HG02763 (cell line): ENCODE measurements at regions not wholly inside any gene's neighbourhood (a gene's known extent, or its start where the extent isn't known, plus 50 kb on each side); places are given as distances from the start of the nearest gene placed in this dataset.

ENCODE experiments used
- ATAC-seq: cut with Tn5 transposase; IDR thresholded peaks from one replicate; pipeline ENCODE4 v1.9.1; 2021; ENCODE audit warnings: mild to moderate bottlenecking, moderate library complexity; ENCODE audit not compliant: unreplicated experiment

DNA sequence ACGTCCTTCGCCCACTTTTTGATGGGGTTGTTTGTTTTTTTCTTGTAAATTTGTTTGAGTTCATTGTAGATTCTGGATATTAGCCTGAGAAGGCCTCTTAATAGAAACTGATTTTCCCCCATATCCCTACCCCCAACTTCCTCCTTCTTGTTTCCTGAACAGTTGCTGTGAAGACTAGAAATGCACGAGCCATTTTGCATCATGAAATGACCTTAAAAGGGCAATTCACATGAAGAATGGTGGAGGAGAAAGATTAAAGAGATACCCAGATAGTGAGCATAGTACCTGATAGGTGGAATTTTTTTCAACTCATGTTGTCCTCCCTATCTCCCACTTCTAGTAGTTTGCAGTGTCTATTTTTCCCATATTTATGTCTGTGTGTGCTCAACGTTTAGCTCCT is 55.2 kb upstream of the KCNH8 start:
- ATAC-seq: no peak

DNA sequence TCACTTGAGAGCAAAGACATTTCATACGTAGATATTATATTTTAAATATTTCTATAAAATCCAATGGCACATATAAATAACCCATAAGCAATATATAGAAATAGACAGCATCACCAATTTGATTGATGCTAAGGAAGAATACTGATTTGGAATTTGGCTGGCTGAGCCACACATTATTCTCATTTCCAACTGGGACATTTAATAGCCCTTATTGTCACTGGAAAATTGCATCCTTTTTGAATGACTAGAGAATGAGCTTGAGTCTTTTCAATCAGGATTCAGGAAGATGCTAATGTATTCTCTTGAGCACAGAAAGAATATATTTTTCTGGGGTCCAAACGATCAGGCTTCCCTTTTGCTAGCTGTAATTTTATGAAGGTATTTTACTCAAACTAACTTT is 70.9 kb upstream of the KCNH8 start:
- no peak for ATAC-seq

DNA sequence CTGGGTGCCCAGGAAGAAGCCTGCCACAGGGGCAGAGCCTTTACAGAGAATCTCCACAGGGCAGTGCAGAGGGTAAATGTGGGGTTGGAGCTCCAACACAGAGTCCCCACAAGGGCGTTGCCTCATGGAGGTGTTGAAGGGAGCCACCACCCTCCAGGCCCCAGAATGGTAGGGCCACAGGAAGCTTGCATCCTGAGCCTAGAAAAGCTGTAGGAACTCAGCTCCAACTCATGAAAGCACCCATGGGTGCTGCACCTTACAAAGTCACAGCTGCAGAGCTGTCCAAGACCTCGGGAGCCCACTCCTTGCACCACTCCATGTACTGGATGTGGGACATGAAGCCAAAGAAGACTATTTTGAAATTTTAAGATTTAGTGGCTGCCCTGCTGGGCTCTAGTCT is 73.3 kb upstream of the KCNH8 start:
- no peak for ATAC-seq

DNA sequence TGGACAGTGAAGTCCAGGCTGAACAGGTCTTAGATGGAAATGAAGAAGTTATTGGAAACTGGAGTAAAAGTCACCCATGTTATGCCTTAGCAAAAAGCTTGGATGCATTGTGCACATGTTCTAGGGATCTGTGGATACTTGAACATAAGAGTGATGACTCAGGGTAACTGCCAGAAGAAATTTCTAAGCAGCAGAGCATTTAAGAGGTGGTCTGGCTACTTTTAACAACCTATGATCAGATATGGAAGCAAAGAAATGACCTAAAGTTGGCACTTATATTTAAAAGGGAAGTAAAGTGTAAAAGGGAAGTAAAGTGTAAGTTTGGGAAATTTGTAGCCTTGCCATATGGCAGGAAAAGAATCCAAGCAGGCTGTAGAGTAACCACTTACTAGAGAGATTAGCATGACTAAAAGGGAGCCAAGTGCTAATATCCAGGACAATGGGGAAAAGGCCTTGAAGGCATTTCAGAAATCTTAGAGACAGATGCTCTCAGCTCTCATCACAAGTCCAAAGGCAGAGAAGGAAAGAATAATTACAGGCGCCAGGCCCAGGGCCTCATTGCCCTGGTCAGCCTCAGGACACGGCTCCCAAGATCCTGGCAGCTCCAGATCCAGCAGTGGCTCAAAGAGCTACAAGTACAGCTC is 73.9 kb upstream of the KCNH8 start:
- no peak for ATAC-seq

DNA sequence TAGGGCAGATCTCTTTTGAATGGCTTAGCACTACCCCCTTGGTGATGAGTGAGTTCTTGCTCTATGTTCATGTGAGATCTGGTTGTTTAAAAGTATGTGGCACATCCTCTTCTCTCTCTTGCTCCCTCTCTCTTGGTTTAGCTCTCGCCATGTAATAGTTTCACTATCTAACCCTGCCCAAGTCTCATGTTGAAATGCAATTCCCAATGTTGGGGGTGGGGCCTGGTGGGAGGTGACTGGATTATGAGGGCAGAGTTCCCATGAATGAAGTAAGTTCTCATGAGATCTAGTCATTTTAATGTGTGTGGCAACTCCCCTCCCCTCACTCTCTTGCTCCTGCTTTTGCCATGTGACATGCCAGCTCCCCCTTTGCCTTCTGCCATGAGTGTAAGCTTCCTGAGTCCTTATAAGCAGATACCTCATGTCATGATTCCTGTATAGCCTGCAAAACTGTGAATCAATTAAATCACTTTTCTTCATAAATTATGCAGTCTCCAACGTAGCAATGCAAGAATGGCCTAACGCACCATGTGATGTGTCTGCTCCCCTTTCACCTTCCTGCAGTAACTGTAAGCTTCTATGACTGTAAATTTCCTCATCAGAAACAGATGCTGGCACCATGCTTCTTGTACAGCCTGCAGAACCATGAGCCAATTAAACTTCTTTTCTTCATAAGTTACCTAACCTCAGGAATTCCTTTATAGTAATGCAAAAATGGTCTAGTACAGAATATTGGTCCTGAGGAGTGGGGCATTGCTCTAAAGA is 74.8 kb upstream of the KCNH8 start:
- no peak for ATAC-seq

DNA sequence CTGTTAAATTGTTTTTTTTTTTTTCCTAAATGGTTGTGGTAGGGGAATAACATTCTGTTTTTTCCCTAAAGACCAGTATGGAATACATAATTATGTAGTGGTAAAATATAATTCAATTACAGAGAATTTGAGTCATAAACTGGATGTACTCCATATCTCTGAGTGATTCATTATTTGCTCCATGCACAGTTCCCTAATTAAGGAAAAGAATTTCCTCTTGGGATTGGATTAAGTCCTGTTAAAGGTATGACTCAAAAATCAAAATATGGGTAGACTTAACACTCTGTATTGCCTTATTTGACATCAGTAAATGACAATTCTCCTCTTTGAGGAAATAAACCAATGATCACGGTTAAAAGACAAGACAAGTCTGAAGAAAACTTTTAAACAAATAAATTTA is 78.0 kb upstream of the KCNH8 start:
- no peak for ATAC-seq

DNA sequence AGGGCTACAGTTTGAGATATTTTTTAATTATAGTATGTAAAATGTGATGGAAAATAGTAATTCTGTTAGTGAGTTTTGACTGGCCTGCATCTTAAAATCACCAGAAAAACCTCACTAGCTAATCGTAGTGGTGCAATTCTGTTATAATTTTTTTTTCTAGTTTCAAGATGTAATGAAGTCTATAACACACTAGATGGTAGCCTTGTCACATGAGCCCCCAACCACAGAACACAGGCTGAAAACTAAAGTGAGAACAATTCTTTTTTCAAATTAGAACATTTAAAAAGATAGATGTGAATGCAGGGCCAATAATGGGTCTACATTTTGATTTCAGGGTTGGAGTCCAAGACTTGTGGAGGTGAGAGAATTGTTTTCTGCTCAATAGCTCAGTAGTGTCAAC is 83.3 kb upstream of the KCNH8 start:
- ATAC-seq: no peak

DNA sequence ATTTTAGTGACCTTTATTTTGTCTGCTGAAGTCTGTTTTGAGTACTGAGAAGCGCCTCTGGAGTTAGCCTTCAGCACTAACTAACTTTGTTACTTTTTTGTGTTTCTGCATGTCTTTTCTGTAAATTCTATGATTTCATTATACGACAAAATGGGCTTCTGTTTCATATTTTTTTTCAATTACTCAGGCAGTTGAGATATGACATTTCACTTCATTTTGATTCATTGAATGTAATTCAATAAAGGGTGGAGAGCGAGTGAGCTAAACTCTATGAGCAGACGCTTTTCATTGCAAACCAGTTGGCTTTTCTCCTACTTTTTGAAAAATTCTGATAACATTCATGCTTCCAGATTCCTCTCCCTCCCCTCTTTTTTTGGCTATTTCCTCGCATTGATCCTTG is 84.4 kb upstream of the KCNH8 start:
- no peak for ATAC-seq

DNA sequence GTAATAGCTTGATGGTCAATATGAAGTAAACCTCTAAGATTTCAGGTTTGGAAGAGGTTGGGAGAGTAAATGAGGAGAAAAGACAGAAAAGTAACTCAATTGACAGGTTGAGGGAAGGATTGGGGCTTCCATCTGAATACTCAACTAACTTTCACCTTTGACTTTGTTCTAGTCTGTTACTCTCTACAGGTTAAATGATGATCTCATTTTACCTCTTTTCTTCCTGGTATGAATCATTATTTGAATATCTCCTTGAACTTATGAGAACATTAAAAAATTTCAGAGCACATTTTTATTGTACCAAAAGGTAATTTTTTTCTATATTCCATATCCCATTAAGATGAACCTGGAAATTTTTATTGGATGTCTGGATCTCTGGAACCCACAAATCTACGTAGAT is 87.9 kb upstream of the KCNH8 start:
- no peak for ATAC-seq

DNA sequence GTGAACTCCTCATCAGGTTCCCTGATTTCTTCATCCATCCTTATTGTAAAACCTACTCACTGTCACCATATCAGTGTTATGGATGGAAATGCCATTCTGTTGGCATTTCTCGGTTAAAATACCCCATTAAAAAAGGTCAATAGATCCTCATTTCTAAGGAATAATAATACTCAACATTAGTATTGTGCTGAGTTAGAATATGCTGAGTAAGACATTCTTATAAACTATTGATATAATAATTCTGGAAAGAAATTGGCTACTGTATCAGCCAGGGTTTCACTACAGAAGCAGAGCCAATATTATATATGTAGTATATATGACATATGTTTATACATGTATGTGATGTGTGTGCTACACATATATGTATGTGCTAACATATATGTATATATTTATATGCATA is 95.4 kb upstream of the KCNH8 start:
- ATAC-seq: no peak

DNA sequence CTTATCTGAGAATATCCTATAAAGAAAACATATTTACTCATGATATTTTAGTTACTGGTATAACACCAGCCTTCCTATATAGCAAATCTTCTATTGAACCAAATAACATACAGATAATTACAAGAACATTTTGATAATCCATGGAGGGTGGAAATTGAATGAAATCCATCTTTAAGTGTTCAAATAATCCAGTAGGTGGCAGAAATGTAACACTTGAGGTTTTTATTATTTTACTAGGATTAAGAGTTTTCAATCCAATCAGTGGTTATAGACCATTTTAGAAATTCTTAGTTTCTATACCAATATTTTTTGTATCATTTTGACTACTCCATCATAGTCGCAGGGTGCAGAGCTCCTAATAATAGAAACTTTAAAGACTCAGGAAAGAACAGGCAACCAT is 101.9 kb upstream of the KCNH8 start:
- ATAC-seq: no peak

DNA sequence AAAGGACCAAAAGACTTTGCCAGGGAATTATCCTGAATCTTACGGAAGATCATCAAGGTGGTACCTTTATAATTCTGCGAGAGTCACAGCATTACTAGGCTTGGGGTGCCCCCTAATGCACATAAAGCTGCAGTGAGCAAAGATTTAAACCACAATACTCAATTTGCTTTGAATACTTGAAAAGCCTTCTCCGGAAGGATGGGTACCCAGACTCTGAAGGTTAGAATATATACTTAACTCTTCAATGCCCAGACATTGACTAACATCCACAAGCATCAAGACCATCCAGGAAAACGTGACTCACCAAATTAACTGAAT is 117.8 kb upstream of the KCNH8 start:
- no peak for ATAC-seq

DNA sequence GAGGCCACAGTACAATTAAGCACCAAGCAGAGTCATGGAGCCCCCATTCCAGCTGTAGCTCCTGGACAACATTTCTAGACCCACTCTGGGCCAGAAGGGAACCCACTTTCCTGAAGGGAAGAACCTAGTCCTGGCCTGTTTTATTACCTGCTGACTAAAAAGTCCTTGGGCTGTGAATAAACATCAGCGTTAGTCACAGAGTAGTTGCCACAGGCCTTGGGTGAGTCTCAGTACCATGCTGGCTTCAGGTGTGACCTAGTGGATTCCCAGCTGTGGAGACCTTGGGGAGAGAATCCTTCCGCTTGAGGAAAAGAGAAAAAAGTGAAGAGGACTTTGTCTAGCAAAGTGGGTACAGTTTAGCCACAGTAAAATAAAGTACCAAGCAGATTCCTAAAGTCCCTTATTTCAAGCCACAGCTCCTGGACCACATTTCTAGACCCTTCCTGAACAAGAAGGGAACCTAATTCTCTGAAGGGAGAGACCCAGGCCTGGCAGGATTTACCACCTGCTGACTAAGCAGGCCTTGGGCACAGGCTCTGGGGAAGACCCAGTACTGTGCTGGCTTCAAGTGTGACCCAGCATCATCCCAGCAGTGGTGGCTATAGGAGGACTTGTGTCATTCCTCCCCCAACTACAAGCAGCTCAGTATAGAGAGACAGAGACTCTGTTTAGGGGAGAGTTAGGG is 118.3 kb upstream of the KCNH8 start:
- ATAC-seq: no peak

DNA sequence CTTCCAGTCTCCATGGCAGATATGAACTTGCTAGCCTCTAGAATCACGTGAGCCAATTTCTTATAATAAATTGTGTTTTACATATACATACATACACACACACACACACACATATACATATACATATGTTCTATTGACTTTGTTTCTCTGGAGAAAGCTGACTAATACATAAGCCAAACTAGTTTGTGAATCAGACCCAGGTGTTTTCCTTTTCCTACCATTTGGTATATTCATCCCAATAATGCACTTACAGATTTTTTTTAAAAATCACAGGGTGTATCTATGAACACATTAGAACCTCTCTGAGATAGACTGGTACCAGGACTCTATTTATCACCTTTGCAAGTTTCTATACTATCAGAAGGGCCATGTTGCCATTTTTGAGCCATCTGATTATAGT is 122.9 kb upstream of the KCNH8 start:
- no peak for ATAC-seq

DNA sequence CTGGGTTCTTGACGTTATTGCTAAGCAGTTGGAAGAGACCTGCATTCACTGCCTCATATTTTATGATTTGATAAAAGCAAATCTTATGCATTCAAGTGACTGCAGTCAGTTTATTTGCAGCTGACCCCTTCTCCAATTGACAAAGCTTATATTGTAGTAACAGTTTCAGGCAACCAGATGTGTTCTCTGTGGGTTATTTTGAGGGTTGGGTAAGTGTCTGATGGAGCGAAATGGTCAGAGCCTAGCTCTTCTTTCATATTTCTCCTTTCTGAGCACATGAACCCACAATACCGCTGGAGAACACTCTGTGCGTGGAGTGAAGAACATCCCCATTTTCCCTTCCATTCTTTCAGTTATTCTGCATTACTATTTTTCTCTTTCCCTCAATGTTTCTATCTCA is 125.8 kb upstream of the KCNH8 start:
- no peak for ATAC-seq

DNA sequence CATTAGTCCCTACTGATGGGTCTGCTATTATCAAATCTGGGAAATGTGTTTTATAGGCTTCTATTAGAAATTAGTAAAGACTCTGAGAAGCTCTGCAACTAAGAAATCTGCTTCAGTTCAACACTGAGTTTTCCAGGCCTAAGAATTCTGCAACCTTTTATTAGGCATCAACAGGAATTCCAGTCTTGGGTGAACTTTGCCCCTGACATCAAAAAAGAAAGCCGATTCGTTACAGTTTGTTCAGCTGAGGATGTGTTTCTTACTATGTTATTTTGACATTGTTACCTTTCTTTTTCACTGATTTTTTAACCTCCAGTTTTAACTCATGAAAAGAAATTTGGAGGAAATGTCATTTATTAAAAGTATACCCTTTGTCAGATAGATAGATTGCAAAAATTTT is 131.5 kb upstream of the KCNH8 start:
- no peak for ATAC-seq

DNA sequence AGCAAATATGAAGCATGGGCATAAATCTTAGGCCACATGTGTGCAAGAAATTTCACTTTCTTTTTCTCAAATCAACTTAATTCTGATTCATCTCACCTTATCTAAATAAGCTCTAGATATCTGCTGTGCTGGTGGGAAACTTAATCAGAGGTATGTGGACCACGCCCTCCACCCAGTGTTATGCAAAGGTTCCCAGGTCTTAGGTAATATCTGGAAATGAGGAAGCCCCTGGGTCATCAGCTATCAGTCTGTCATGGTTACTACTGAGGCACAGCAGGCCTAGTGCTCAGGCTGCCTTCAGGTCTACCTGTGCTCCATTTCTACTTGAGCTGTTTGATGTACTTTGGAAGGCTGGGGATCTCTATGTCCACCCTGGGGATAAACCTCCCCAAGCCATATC is 134.4 kb upstream of the KCNH8 start:
- no peak for ATAC-seq

DNA sequence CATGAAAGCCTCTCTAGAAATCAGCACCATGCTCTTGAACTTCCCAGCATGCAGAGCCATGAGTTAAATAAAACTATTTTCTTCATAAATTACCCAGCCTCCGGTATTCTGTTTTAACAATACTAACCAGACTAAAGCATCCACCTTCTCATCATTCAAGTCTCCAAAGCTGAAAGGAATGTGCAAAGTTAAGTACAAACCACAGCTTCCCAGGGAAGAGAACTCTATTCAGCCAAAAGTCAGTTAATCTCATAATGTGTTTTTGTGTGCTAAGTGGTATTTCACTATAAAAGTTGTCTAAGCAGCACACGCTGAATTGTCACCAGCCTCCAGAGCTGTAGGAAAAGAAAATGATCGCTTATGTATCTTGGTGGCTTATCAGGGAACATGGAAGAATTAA is 135.5 kb upstream of the KCNH8 start:
- no peak for ATAC-seq

DNA sequence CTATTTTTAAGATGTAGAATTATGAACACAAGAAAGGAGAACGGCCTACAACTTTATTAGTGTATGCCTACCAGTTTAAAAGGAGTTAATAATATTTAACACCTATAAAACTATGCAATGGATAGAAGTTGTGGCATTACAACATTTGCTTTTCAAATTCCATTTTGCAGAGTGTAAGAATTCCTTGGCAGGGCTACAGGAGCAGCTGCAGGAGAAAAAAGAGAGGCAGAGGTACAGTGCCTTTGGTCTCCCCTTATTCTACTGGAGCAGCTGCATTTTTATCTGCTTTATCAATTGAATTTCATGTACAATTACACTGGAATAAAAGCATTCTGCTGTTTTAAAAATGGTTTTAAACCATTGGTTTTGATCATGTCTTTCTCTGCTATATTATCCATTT is 145.7 kb upstream of the KCNH8 start:
- ATAC-seq: no peak

DNA sequence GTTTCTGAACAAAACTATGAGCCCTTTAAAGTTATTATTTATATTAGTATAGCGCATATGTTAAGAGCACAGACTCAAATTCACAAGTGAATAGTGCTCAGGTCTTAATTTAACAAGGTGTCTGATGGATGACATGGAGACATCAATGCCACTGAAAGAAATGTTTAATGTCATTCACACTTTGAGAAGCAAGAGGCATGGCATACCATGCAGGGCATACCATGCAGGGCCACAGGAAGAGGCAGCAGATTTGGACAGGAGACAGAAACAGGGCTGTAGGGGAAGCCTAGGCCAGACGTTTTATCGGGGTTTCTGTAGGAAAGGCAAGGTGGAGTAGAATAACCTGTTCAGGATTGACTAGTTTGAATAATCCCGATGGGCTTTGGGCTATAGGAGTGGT is 150.2 kb upstream of the KCNH8 start:
- no peak for ATAC-seq

DNA sequence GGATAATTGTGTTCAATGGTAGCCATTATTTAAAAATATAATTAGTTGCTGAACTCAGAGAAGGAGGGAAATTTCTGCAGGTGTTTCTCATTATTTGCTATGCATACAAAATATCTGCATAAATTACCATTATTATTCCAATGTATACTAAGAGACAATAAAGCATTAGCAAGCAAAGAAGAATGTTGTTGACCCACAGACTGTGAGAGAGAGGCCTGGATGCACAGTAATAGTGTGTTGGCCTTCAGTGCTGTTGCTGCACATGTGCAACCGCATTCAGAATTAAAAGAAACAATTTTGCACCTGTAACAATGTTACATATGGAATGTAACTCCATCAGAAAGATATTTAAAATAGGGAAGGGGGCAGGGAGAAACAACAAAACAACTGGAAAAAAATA is 155.6 kb upstream of the KCNH8 start:
- no peak for ATAC-seq

DNA sequence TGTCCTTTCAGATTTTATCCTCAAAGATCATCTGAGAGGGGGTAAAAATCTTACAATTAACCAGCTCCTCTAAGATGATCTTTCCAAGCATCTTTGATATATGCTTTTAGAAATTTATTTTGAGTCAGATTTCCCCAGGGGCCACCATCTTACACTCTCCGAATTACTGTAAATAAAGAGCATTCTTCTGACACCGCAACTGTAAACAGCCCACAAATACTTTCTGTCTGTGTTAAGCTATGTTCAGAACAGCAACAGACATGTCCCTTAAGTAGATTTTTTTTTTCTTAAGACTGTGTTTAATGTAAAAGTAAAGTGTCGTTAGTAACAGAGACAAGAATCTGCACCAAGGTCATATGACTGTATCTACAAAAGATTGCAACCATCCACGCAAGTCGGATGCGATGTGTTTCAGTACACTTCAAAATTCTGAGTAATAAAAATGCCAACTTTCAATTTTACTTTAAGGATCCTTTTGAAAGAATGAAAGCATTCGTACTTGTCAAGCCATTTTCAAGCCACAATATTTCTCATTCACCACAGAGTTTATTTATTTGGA is 159.0 kb upstream of the KCNH8 start:
- ATAC-seq: no peak
